ENCODE measurements at regions not wholly inside any gene's neighbourhood (a gene's known extent, or its start where the extent isn't known, plus 50 kb on each side); places are given as distances from the start of the nearest gene placed in this dataset.

DNA sequence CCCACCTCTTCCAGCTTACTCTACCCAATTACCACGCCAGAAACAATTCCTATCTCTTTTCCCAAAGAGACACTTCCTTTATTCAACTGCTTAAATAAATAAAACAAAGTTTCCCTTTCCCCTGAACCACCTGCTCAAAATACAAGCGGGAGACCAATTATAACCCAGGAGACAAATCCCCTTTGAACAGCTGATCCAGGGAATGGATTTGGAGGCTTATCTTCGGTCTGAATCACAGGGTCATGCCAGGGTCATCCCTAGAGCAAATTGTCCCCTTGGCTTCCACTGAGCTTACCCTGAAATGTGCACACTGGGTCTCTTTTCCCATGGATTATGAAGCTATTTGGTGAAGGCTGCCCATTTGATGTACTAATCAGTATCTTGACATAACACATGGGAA lies 99.9 kb upstream of the JAZF1 start:
- TF ChIP-seq, protein P1, sequence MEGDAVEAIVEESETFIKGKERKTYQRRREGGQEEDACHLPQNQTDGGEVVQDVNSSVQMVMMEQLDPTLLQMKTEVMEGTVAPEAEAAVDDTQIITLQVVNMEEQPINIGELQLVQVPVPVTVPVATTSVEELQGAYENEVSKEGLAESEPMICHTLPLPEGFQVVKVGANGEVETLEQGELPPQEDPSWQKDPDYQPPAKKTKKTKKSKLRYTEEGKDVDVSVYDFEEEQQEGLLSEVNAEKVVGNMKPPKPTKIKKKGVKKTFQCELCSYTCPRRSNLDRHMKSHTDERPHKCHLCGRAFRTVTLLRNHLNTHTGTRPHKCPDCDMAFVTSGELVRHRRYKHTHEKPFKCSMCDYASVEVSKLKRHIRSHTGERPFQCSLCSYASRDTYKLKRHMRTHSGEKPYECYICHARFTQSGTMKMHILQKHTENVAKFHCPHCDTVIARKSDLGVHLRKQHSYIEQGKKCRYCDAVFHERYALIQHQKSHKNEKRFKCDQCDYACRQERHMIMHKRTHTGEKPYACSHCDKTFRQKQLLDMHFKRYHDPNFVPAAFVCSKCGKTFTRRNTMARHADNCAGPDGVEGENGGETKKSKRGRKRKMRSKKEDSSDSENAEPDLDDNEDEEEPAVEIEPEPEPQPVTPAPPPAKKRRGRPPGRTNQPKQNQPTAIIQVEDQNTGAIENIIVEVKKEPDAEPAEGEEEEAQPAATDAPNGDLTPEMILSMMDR (IDR thresholded peaks at IDR 0.05; ENCODE audit: poor library complexity): no peak
- TF ChIP-seq EZH2 (IDR thresholded peaks at IDR 0.05; ENCODE audit: borderline replicate concordance) (no peak), EZH2phosphoT487 (IDR thresholded peaks at IDR 0.05; ENCODE audit: low read depth, severe bottlenecking, unreplicated experiment) (no peak)

Data from hepatocyte (in vitro differentiated cells).